Superior temporal gyrus (tissue), 1 donor: ENCODE measurements at regions not wholly inside any gene's neighbourhood (a gene's known extent, or its start where the extent isn't known, plus 50 kb on each side); places are given as distances from the start of the nearest gene placed in this dataset.
A peak's percentile ranks its signal among the peaks of the same experiment; 100 is the strongest.

Experiments used
- DNase-seq: peaks from one replicate; pipeline ENCODE4 v3.0.0-alpha.2; 2016; ENCODE audit errors: extremely low spot score

GRCh38 chr4:159038536-159038935 is 64.3 kb upstream of the RAPGEF2 start:
- DNase-seq: no peak

DNA sequence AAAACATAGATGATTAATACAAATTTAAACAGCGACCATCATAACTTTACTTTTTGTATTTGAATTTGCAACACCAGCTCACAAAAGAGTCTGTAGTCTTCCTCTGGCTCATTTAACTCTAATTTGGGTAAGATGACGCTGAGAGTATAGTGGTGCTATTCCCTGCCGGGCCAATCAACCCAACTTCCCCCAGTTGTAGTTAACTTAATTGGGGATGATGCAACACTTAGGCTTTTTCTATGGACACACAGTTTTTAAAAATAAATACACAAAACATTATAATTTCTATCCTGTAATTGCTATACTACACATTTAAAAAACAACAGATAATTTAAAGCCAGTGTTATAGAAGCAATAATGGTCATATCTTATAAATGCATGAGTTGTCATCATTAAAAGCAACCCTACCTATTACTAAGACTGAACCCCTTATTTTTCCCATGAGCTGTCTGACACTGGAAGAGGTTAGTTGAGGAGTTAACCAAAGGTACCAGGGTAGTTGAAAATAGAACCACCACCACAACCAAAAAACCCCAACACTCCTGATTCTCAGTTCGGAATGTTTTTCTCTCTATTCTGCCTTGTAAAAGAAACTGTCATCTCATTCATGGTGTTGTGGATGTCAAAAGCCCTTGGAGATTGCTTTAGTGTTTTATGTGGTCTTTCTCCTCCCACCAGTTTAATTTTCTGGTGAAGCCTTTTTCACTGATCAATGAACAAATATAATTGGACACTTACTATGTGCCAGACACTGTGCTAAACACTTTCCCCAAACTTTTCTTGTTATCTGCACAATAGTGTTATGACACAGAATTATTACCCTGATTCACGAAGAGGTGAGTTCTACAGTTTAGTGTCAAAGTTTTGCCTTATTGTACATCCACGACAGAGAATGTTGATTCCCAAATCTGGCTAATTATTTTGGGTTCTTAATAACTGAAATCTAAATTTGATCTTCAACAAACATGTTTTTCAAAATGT is 61.5 kb upstream of the RAPGEF2 start:
- no peak for DNase-seq

DNA sequence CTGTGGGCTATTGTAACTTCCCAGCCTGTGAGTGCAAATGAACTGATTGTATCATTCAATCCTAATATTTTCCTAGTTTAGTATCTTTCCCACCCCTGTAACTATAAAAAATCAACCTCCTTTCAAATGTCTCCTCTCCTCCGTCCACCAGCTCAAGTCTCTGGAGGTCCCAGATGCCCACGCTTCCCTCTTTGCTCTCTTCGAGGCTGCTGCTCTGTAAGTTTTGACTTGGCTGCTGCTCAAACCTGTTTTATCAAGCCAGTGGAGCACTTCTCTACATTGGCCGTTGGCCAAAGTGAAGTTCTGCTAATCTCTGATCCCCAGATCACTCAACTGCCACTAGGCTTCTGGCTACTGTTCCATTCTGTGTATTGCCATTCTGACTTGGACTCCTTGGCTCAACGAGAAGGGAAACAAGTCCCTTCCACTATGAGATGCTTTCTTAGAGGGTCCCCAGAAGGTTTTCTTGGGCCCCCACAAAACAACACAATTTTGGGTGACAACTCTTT is 60.7 kb upstream of the RAPGEF2 start:
- no peak for DNase-seq

DNA sequence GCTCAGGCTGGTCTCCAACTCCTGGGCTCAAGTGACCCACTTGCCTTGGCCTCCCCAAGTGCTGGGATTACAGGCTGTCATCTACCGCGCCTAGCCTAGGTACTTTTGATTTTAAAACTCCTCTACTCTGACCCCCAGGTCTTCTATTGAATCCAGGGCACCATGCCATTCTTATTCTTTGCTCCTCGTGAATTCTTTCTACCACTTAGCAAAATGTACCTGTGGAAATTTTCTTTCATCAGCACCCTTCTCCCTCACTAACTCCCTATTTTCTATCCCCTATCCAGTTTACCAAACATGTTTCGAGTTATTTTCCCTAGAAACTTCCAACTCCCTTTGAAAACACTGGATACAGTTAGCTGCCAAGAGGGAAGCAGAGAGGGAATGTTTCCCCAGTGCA is 60.0 kb upstream of the RAPGEF2 start:
- DNase-seq: no peak

DNA sequence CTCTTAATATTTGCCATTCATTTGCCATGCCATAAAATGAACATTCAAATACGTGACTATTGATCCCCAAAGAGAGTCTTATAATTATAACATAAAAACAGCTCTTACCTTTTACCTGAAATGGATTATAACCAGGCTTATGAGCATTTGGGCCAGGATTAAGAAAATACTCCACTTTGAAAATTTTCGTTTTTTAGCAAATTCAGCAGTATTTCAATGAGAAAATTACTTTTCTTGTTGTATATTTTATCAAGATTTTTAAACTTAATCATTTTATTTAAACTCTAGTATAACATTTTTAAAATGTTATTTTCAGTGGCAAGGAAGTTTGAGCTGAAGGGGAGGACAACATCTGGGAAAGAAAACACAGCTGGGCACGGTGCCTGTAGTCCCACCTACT is 59.0 kb upstream of the RAPGEF2 start:
- no peak for DNase-seq

DNA sequence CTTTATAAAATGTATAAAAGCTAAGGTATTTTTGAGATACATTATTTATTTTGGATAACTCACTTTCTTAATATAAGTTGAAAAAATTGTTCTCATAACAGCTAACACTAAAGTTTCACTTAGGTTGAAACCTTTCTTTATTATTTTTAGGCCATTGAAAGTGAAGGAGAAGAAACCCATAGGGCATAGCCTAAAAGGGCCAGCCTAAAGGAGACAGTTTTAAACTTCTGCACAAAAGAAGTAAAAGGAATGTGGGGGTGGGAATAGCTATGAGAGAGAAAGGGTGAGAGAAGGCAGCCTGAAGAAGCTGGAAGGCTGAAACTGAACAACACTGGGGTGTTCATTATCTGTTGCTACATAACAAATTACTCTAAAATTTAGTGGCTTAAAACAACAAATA is 57.6 kb upstream of the RAPGEF2 start:
- DNase-seq: no peak

DNA sequence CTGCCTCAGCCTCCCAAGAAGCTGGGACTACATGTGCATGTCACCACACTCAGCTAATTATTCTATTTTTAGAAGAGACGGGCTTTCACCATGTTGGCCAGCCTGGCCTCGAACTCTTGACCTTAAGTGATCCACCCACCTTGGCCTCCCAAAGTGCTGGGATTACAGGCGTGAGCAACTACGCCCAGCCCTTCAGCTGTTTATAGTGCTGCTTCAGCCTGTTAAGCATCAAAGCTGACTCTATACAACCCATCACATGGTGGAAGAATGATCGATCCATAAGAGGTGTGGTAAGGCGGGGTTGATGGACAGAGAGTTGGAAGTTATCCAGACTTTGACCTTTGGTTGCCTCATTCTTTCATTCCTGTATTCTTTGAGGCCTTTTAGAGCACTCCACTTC is 56.2 kb upstream of the RAPGEF2 start:
- DNase-seq: no peak

- DNase-seq: no peak
These were observed 55.3 kb upstream of the RAPGEF2 start for GRCh38 chr4:159047478-159048165.

DNA sequence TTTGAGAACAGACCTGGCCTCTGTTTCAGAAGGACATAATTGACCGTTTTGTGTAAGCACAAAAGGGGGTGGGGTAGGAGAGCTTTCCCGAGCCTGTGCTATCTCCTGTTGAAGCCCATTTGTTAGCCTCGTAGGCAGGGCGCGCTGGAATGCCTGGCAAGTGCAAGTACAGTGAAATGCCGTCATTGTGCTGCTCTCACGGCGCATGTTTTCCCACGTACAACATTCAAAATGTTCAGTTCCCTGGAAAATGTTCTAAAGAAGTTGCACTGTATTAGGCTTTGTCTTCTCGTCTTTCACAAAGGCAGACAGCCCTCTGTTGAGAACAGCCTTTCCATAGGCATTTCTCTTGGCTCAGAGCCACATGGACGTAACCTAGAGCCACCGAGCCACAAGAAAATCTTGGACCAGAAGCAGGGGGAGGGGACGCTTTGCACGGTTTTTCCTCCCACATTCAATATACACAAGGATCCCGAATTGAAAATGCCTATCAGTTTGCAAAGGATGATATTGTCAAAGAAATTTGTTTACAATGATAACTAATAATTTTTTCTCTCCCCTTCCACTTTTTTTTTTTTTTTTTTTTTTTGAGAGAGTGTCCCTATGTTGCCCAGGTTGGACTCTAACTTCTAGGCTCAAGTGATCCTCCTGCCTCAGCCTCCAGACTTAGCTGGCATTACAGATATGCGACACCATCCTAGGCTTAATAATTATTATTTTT is 54.6 kb upstream of the RAPGEF2 start:
- DNase-seq: peak; percentile 72

DNA sequence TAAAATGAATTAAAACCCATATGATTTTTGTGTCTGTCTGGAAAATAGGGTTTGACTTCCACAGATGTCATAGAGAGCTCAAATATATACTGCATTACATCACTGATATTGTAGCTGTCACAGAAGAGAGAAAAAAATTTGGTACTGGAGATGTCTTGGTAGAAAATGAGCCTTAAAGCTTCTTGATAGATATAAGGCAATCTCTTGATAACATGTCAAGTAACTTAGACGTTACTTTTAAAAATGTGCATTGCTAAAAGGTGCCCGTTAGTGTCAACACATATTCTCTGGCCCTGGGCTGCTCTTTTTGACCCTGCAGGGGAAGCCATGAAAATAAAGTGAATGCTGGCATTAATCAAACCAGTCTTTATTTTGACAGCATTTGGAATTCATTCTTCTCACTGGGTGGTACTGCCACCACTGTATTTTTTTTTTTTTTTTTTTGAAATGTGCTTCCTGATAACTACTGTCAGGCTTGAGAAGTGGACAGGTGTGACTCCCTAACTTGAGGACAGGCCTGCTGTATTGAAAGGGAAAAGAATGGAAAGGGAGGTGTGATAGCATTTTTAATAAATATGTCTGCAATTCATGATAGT is 53.0 kb upstream of the RAPGEF2 start:
- no peak for DNase-seq

- DNase-seq: no peak
These were observed 51.4 kb upstream of the RAPGEF2 start for GRCh38 chr4:159051245-159052071.

- no peak for DNase-seq
These were observed 50.6 kb upstream of the RAPGEF2 start for GRCh38 chr4:159052315-159052714.
